ENCODE measurements at regions not wholly inside any gene's neighbourhood (a gene's known extent, or its start where the extent isn't known, plus 50 kb on each side); places are given as distances from the start of the nearest gene placed in this dataset.
"Not testable (repeated sequence)": the region's sequence is repeated elsewhere in the genome, so short reads cannot be mapped to it uniquely, and the experiment has no call there.

DNA sequence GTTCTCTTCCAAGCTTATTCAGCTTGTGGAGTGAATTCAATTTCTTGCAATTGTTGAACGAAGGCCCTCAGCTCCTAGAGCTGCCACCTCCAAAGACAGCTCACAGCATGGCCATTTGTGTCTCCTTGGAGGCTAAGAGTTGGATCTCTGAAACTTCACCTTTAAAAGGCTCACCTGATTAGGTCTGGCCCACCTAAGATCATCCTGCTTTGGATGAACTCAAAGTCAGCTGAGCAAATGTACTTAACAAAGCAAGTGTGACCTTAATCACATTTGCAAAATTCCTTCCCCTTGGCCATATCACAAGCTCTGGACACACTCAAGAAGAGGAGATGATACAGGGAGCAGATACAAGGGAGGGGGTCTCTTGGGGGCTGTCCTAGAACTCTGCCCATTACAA lies 67.8 kb upstream of the EEF2KMT start:
- not testable (repeated sequence) for TF ChIP-seq POLR2A (IDR thresholded peaks at IDR 0.05)
- TF ChIP-seq, protein P1, sequence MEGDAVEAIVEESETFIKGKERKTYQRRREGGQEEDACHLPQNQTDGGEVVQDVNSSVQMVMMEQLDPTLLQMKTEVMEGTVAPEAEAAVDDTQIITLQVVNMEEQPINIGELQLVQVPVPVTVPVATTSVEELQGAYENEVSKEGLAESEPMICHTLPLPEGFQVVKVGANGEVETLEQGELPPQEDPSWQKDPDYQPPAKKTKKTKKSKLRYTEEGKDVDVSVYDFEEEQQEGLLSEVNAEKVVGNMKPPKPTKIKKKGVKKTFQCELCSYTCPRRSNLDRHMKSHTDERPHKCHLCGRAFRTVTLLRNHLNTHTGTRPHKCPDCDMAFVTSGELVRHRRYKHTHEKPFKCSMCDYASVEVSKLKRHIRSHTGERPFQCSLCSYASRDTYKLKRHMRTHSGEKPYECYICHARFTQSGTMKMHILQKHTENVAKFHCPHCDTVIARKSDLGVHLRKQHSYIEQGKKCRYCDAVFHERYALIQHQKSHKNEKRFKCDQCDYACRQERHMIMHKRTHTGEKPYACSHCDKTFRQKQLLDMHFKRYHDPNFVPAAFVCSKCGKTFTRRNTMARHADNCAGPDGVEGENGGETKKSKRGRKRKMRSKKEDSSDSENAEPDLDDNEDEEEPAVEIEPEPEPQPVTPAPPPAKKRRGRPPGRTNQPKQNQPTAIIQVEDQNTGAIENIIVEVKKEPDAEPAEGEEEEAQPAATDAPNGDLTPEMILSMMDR (IDR thresholded peaks at IDR 0.05), result not testable (repeated sequence)
